IMR-90 (cell line): ENCODE measurements at regions not wholly inside any gene's neighbourhood (a gene's known extent, or its start where the extent isn't known, plus 50 kb on each side); places are given as distances from the start of the nearest gene placed in this dataset.

Source experiments
- ATAC-seq: fragments of 200-7000 bp; cut with Tn5 transposase; 2 replicates; pipeline ENCODE4 v1.9.1; 2020; ENCODE audit warnings: low read depth, mild to moderate bottlenecking, moderate library complexity
- BruUV-seq: library from RNA; stranded (reverse); fragments of 400-500 nt; replicated peaks from 2 replicates; lab custom pipeline; 2021; lab: Mats Ljungman, UMichigan
- CTCF ChIA-PET: fragments of 300-600 bp; formaldehyde crosslinking; extraction: SDS; loops from one replicate; lab custom pipeline; 2021; ENCODE audit warnings: antibody characterized with exemption; lab: Yijun Ruan, JAX
- POLR2A ChIA-PET: fragments of 300-600 bp; sonication (Branson Sonifier 250); formaldehyde crosslinking; loops from one replicate; lab custom pipeline; 2022; ENCODE audit warnings: antibody characterized with exemption; ENCODE audit not compliant: unreplicated experiment; lab: Charles Lee
- DNase-seq: peaks from one replicate; pipeline ENCODE4 v3.0.0; 2013
- H2AFZ ChIP-seq: replicated peaks from 2 replicates; pipeline ENCODE3; 2013; ENCODE audit warnings: low read length, mild to moderate bottlenecking; ENCODE audit not compliant: poor library complexity
- H2AK5ac ChIP-seq: 2 replicates; pipeline ENCODE4 v1.6.1; 2013; ENCODE audit warnings: low read depth, low read length, inconsistent platforms
- H2AK9ac ChIP-seq: replicated peaks from 2 replicates; pipeline ENCODE3; 2013; ENCODE audit warnings: mild to moderate bottlenecking, low read depth, low read length, moderate library complexity; ENCODE audit not compliant: poor library complexity
- H2BK120ac ChIP-seq: 2 replicates; pipeline ENCODE4 v1.6.1; 2013; ENCODE audit warnings: low read depth, low read length, inconsistent platforms
- H2BK15ac ChIP-seq: 3 replicates; pipeline ENCODE4 v1.6.1; 2013; ENCODE audit warnings: low read depth, low read length, inconsistent platforms
- H2BK20ac ChIP-seq: 2 replicates; pipeline ENCODE4 v1.6.1; 2013; ENCODE audit warnings: low read depth, mild to moderate bottlenecking, inconsistent platforms, low read length, moderate library complexity
- H2BK5ac ChIP-seq: 2 replicates; pipeline ENCODE4 v1.6.1; 2013; ENCODE audit warnings: mild to moderate bottlenecking, low read depth, low read length, inconsistent platforms; ENCODE audit not compliant: poor library complexity, severe bottlenecking
- H3K14ac ChIP-seq: replicated peaks from 2 replicates; pipeline ENCODE4 v1.6.1; 2013; ENCODE audit warnings: low read depth, low read length, inconsistent platforms
- H3K18ac ChIP-seq: 2 replicates; pipeline ENCODE4 v1.6.1; 2013; ENCODE audit warnings: low read depth, low read length, control low read depth
- H3K23ac ChIP-seq: 2 replicates; pipeline ENCODE4 v1.6.1; 2013; ENCODE audit warnings: low read depth, low read length, inconsistent platforms
- H3K27ac ChIP-seq: 2 replicates; pipeline ENCODE4 v1.5.1; 2013; ENCODE audit warnings: mild to moderate bottlenecking, control low read depth, low read length; ENCODE audit not compliant: insufficient read depth
- H3K27me3 ChIP-seq: 2 replicates; pipeline ENCODE4 v1.6.1; 2013; ENCODE audit warnings: low read length; ENCODE audit not compliant: control insufficient read depth, insufficient read depth
- H3K36me3 ChIP-seq: 2 replicates; pipeline ENCODE4 v1.6.1; 2013; ENCODE audit warnings: low read length, mixed read lengths; ENCODE audit not compliant: control insufficient read depth, insufficient read depth
- H3K4ac ChIP-seq: 2 replicates; pipeline ENCODE4 v1.6.1; 2013; ENCODE audit warnings: low read depth, low read length, inconsistent platforms
- H3K4me1 ChIP-seq: 2 replicates; pipeline ENCODE4 v1.6.1; 2013; ENCODE audit warnings: low read length, mixed read lengths; ENCODE audit not compliant: control insufficient read depth, insufficient read depth
- H3K4me2 ChIP-seq: 2 replicates; pipeline ENCODE4 v1.6.1; 2013; ENCODE audit warnings: low read depth, mild to moderate bottlenecking, control low read depth, low read length, moderate library complexity
- H3K4me3 ChIP-seq: 2 replicates; pipeline ENCODE4 v1.5.1; 2013; ENCODE audit warnings: low read depth, mild to moderate bottlenecking, control low read depth, low read length, moderate library complexity; ENCODE audit not compliant: insufficient read depth
- H3K56ac ChIP-seq: 2 replicates; pipeline ENCODE4 v1.6.1; 2013; ENCODE audit warnings: low read length, inconsistent platforms; ENCODE audit not compliant: insufficient read depth; ENCODE audit errors: extremely low read depth
- H3K79me1 ChIP-seq, 2 experiments: 2 replicates each; pipeline ENCODE4 v1.6.1; 2013; ENCODE audit warnings: low read length in 2 of 2, inconsistent platforms in 1 of 2, low read depth in 1 of 2
- H3K9ac ChIP-seq: 2 replicates; pipeline ENCODE4 v1.6.1; 2013; ENCODE audit warnings: low read depth, low read length, control low read depth
- H3K9me1 ChIP-seq: 2 replicates; pipeline ENCODE4 v1.6.1; 2013; ENCODE audit warnings: low read length, inconsistent platforms; ENCODE audit not compliant: insufficient read depth
- H3K9me3 ChIP-seq: 2 replicates; pipeline ENCODE4 v1.6.1; 2013; ENCODE audit warnings: low read length; ENCODE audit not compliant: control insufficient read depth, insufficient read depth
- H4K20me1 ChIP-seq: 2 replicates; pipeline ENCODE4 v1.6.1; 2013; ENCODE audit warnings: low read length, inconsistent platforms; ENCODE audit not compliant: insufficient read depth
- H4K5ac ChIP-seq: 2 replicates; pipeline ENCODE4 v1.6.1; 2013; ENCODE audit warnings: mild to moderate bottlenecking, low read depth, low read length, control low read depth
- H4K8ac ChIP-seq, 2 experiments: 2 replicates each; pipeline ENCODE4 v1.6.1; 2013; ENCODE audit warnings: low read depth in 2 of 2, low read length in 2 of 2, control low read depth in 1 of 2, inconsistent platforms in 1 of 2
- H4K91ac ChIP-seq: 2 replicates; pipeline ENCODE4 v1.6.1; 2013; ENCODE audit warnings: low read depth, low read length, inconsistent platforms; ENCODE audit not compliant: insufficient read depth
- CHD1 ChIP-seq: IDR thresholded peaks from 2 replicates; pipeline ENCODE4 v1.6.1; 2012; ENCODE audit warnings: low read depth, low read length, improper control_type of control experiment
- NFE2L2 ChIP-seq: fragments of 150-350 bp; IDR thresholded peaks from 2 replicates; pipeline ENCODE4 v1.6.1; 2016; ENCODE audit warnings: low read depth, mild to moderate bottlenecking, low read length
- WGBS, 2 experiments: methylation state at CpG; one replicate each; pipeline versions ENCODE4 v1.1.5 to v1.1.7; 2013; ENCODE audit warnings: missing lambda C conversion rate in 2 of 2; ENCODE audit not compliant: insufficient read length in 1 of 2; ENCODE audit errors: extremely low coverage in 2 of 2; 5-methylcytosine and 5-hydroxymethylcytosine counted together
- dilution Hi-C: fragments of 300-500 bp; cut with HindIII; formaldehyde crosslinking; loops from one replicate; pipeline ENCODE4 v1.14.3; 2018; ENCODE audit warnings: low sequenced_read_pairs; ENCODE audit not compliant: unreplicated experiment
- in situ Hi-C: fragments of 300-500 bp; cut with MboI; formaldehyde crosslinking; loops from 3 replicates; pipeline ENCODE4 v1.14.3; 2019; ENCODE audit warnings: low sequenced_read_pairs, inconsistent platforms, mixed read lengths
- intact Hi-C: fragments of 100-400 bp; cut with micrococcal nuclease; formaldehyde crosslinking; loops from 2 replicates; pipeline ENCODE4 v1.10.0; 2022

DNA sequence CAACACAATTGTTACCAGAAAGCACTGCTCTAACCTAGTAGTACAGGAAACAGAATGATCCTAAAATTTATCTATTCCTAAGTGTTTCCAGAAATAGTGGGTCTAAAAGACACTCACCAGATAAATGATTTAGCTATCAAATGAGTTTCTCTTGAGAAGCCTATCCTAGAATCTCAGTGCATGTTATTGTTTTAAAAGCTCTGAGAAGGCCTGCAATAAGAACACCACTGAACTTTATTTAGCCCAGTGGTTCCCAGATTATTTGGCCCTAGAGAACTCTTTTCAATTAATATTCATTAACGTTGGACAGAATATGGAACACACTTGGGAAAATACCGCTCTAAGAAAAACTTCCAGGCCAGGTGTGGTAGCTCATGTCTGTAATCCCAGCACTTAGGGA is 220.1 kb upstream of the GHITM start:
- Histone ChIP-seq H2AFZ (no peak overlapping the region), H3K4me3 (no peak overlapping the region), H3K27me3 (no peaks in the 10 kb centered on the region), H2AK5ac (no peak overlapping the region), H3K36me3 (no peaks in the 10 kb centered on the region), H3K79me1 (no peaks in the 10 kb centered on the region), H3K9me3 (peaks cover 8% of the 10 kb centered on the region; the same call in 1 of the 2 replicates), H4K5ac (no peak overlapping the region), H3K27ac (no peak overlapping the region), H3K9me1 (no peaks in the 10 kb centered on the region), H3K4me2 (no peak overlapping the region), H4K8ac (no peak overlapping the region), H3K18ac (no peak overlapping the region), H3K4me1 (no peaks in the 10 kb centered on the region), H2BK20ac (no peak overlapping the region), H4K91ac (no peak overlapping the region), H3K56ac (no peak overlapping the region), H3K9ac (no peak overlapping the region), H4K20me1 (no peaks in the 10 kb centered on the region), H2AK9ac (no peak overlapping the region), H2BK120ac (no peak overlapping the region), H2BK15ac (no peak overlapping the region), H2BK5ac (no peak overlapping the region), H3K14ac (no peak overlapping the region), H3K4ac (no peak overlapping the region), H3K23ac (no peak overlapping the region)
- POLR2A ChIA-PET: no interaction called here
- no TSS peak for BruUV-seq
- ATAC-seq (no peak), DNase-seq (no peak)
- CTCF ChIA-PET: no interaction called here
- dilution Hi-C loops: no loop called here
- in situ Hi-C loops: no loop called here
- TF ChIP-seq CHD1 (no peak), NFE2L2 (no peak)
- WGBS, 2 experiments: no CpG with 5 or more reads among the region's 2 CpGs
- intact Hi-C loops: no loop called here
